Urinary bladder (tissue), 3 donors: ENCODE measurements at regions not wholly inside any gene's neighbourhood (a gene's known extent, or its start where the extent isn't known, plus 50 kb on each side); places are given as distances from the start of the nearest gene placed in this dataset.

Experiments used
- DNase-seq: peaks from one replicate; pipeline ENCODE4 v3.0.0-alpha.2; 2015; ENCODE audit errors: extremely low spot score
- H3K27ac ChIP-seq: one replicate; pipeline ENCODE4 v1.5.1; 2013; ENCODE audit warnings: low read depth, mild to moderate bottlenecking, moderate library complexity
- H3K36me3 ChIP-seq: one replicate; pipeline ENCODE4 v1.6.1; 2013; ENCODE audit warnings: mild to moderate bottlenecking, moderate library complexity; ENCODE audit not compliant: insufficient read depth
- H3K4me1 ChIP-seq: one replicate; pipeline ENCODE4 v1.6.1; 2013; ENCODE audit warnings: mild to moderate bottlenecking, moderate library complexity; ENCODE audit not compliant: insufficient read depth
- H3K4me3 ChIP-seq: one replicate; pipeline ENCODE4 v1.5.1; 2013; ENCODE audit warnings: low read depth, low read length
- WGBS: extraction: QIAGEN DNeasy Blood & Tissue Kit; methylation state at CpG from one replicate; pipeline ENCODE4 v1.1.7; 2013; 5-methylcytosine and 5-hydroxymethylcytosine counted together
- donor health status: healthy with polysubstance abuse.
- donor health status: healthy.

GRCh38 chr21:35344582-35344981 lies 295.5 kb upstream of the RUNX1 start:
- H3K36me3 ChIP-seq, result no peaks in the 10 kb centered on the region
- no peak overlapping the region for H3K27ac ChIP-seq
- H3K4me1 ChIP-seq, result no peaks in the 10 kb centered on the region
- WGBS, result 96% methylated on average over 4 of the region's 4 CpGs
- no peak overlapping the region for H3K4me3 ChIP-seq
- no peak for DNase-seq

GRCh38 chr21:35343046-35343819 lies 294.1 kb upstream of the RUNX1 start:
- Histone ChIP-seq H3K4me1 (no peaks in the 10 kb centered on the region), H3K4me3 (no peak overlapping the region), H3K36me3 (no peaks in the 10 kb centered on the region), H3K27ac (no peak overlapping the region)
- WGBS, result 83% methylated on average over 6 of the region's 6 CpGs
- DNase-seq, result no peak

GRCh38 chr21:35342440-35342839 lies 293.3 kb upstream of the RUNX1 start:
- Histone ChIP-seq H3K36me3 (no peaks in the 10 kb centered on the region), H3K4me3 (no peak overlapping the region), H3K27ac (no peak overlapping the region), H3K4me1 (no peaks in the 10 kb centered on the region)
- WGBS, result 82% methylated on average over 4 of the region's 4 CpGs
- DNase-seq, result no peak

- Histone ChIP-seq H3K36me3 (no peaks in the 10 kb centered on the region), H3K4me1 (no peaks in the 10 kb centered on the region), H3K4me3 (no peak overlapping the region), H3K27ac (no peak overlapping the region)
- DNase-seq, result no peak
- WGBS, result 83% methylated on average over 2 of the region's 2 CpGs
Measured at GRCh38 chr21:35340273-35340672, 291.2 kb upstream of the RUNX1 start.

- Histone ChIP-seq H3K4me1 (no peaks in the 10 kb centered on the region), H3K27ac (no peak overlapping the region), H3K4me3 (no peak overlapping the region), H3K36me3 (no peaks in the 10 kb centered on the region)
- no peak for DNase-seq
- WGBS, result 87% methylated on average over 6 of the region's 6 CpGs
Measured at GRCh38 chr21:35338881-35339632, 290.0 kb upstream of the RUNX1 start.

GRCh38 chr21:35338281-35338680 lies 289.2 kb upstream of the RUNX1 start:
- H3K4me1 ChIP-seq, result no peaks in the 10 kb centered on the region
- no peaks in the 10 kb centered on the region for H3K36me3 ChIP-seq
- WGBS, result 82% methylated on average over 1 of the region's 1 CpG
- DNase-seq, result no peak
- no peak overlapping the region for H3K4me3 ChIP-seq
- H3K27ac ChIP-seq, result no peak overlapping the region

- Histone ChIP-seq H3K4me3 (no peak overlapping the region), H3K36me3 (no peaks in the 10 kb centered on the region), H3K27ac (no peak overlapping the region), H3K4me1 (no peaks in the 10 kb centered on the region)
- 97% methylated on average over 7 of the region's 7 CpGs for WGBS
- DNase-seq, result no peak
Measured at GRCh38 chr21:35337573-35337972, 288.5 kb upstream of the RUNX1 start.

- WGBS, result 86% methylated on average over 2 of the region's 2 CpGs
- H3K36me3 ChIP-seq, result no peaks in the 10 kb centered on the region
- DNase-seq, result no peak
Measured at GRCh38 chr21:35336534-35336933, 287.4 kb upstream of the RUNX1 start.

GRCh38 chr21:35335951-35336446 lies 286.9 kb upstream of the RUNX1 start:
- DNase-seq, result no peak
- Histone ChIP-seq H3K27ac (no peak overlapping the region), H3K4me3 (no peak overlapping the region), H3K4me1 (no peaks in the 10 kb centered on the region), H3K36me3 (no peaks in the 10 kb centered on the region)
- 96% methylated on average over 3 of the region's 3 CpGs for WGBS

More at GRCh38 chr21:35336534-35336933, 287.4 kb upstream of the RUNX1 start:
- no peak overlapping the region for H3K27ac ChIP-seq
- H3K4me1 ChIP-seq, result no peaks in the 10 kb centered on the region
- no peak overlapping the region for H3K4me3 ChIP-seq

GRCh38 chr21:35333831-35334618 lies 284.9 kb upstream of the RUNX1 start:
- Histone ChIP-seq H3K36me3 (no peaks in the 10 kb centered on the region), H3K27ac (no peak overlapping the region), H3K4me3 (no peak overlapping the region), H3K4me1 (no peaks in the 10 kb centered on the region)
- no peak for DNase-seq
- WGBS, result 85% methylated on average over 9 of the region's 9 CpGs

GRCh38 chr21:35332841-35333426 lies 283.8 kb upstream of the RUNX1 start:
- Histone ChIP-seq H3K36me3 (no peaks in the 10 kb centered on the region), H3K4me3 (no peak overlapping the region), H3K27ac (no peak overlapping the region), H3K4me1 (no peaks in the 10 kb centered on the region)
- no peak for DNase-seq
- WGBS, result 84% methylated on average over 5 of the region's 5 CpGs

- no peak overlapping the region for H3K27ac ChIP-seq
- no peaks in the 10 kb centered on the region for H3K36me3 ChIP-seq
- WGBS, result 70% methylated on average over 4 of the region's 4 CpGs
- DNase-seq, result no peak
- H3K4me1 ChIP-seq, result peaks cover 2% of the 10 kb centered on the region
- H3K4me3 ChIP-seq, result no peak overlapping the region
Measured at GRCh38 chr21:35329940-35330660, 281.0 kb upstream of the RUNX1 start.
